Breast epithelium (tissue), 4 donors: ENCODE measurements at regions not wholly inside any gene's neighbourhood (a gene's known extent, or its start where the extent isn't known, plus 50 kb on each side); places are given as distances from the start of the nearest gene placed in this dataset.
"Not testable (repeated sequence)": the region's sequence is repeated elsewhere in the genome, so short reads cannot be mapped to it uniquely, and the experiment has no call there.

ENCODE experiments used
- DNase-seq, 2 donors: peaks; one replicate each; pipeline ENCODE4 v3.0.0-alpha.2; 2019; ENCODE audit warnings: low spot score in 2 of 2
- H3K27ac ChIP-seq, 2 donors: fragments of 200-600 bp; sonication (generic) in 1 of 2; one replicate each; pipeline ENCODE4 v1.5.1; 2016 to 2019; ENCODE audit warnings: mild to moderate bottlenecking in 1 of 2
- H3K27me3 ChIP-seq, 2 donors: fragments of 200-600 bp; sonication (generic) in 1 of 2; one replicate each; pipeline versions ENCODE4 v1.5.1 to v1.6.0; 2017 to 2019; ENCODE audit warnings: control low read depth in 1 of 2, mild to moderate bottlenecking in 1 of 2
- H3K36me3 ChIP-seq: fragments of 200-600 bp; one replicate; pipeline ENCODE4 v1.5.1; 2019
- H3K4me1 ChIP-seq, 2 donors: fragments of 200-600 bp; sonication (generic); one replicate each; pipeline ENCODE4 v1.5.1; 2016 to 2019; ENCODE audit warnings: control low read depth in 1 of 2
- H3K4me3 ChIP-seq, 3 donors: fragments of 200-600 bp; sonication (generic); 1 replicate in 2 of 3; 2 replicates in 1 of 3; pipeline ENCODE4 v1.5.1; 2016 to 2019; ENCODE audit warnings: mild to moderate bottlenecking in 3 of 3, moderate library complexity in 2 of 3
- H3K9me3 ChIP-seq, 2 donors: fragments of 200-600 bp; sonication (generic) in 1 of 2; one replicate each; pipeline ENCODE4 v1.5.1; 2016 to 2019; ENCODE audit warnings: control low read depth in 1 of 2
- POLR2A ChIP-seq: fragments of 450-650 bp; IDR thresholded peaks from one replicate; pipeline ENCODE4 v1.6.1; 2016; ENCODE audit warnings: antibody characterized with exemption, mild to moderate bottlenecking, moderate library complexity
- POLR2AphosphoS5 ChIP-seq, 3 donors: sonication (generic); formaldehyde crosslinking; IDR thresholded peaks; one replicate each; pipeline ENCODE4 v1.6.1; 2017; ENCODE audit warnings: antibody characterized with exemption in 3 of 3
- intact Hi-C: fragments of 100-400 bp; cut with DNase I; formaldehyde crosslinking; loops from one replicate; pipeline ENCODE4 v1.15.1; 2023; ENCODE audit warnings: low total_unique reads
- TF ChIP-seq, protein P1 (sequence below), 3 donors: fragments of 450-650 bp; IDR thresholded peaks; one replicate each; pipeline ENCODE4 v1.5.1; 2016 to 2017; ENCODE audit warnings: antibody characterized with exemption in 3 of 3, mild to moderate bottlenecking in 3 of 3, moderate library complexity in 3 of 3

DNA sequence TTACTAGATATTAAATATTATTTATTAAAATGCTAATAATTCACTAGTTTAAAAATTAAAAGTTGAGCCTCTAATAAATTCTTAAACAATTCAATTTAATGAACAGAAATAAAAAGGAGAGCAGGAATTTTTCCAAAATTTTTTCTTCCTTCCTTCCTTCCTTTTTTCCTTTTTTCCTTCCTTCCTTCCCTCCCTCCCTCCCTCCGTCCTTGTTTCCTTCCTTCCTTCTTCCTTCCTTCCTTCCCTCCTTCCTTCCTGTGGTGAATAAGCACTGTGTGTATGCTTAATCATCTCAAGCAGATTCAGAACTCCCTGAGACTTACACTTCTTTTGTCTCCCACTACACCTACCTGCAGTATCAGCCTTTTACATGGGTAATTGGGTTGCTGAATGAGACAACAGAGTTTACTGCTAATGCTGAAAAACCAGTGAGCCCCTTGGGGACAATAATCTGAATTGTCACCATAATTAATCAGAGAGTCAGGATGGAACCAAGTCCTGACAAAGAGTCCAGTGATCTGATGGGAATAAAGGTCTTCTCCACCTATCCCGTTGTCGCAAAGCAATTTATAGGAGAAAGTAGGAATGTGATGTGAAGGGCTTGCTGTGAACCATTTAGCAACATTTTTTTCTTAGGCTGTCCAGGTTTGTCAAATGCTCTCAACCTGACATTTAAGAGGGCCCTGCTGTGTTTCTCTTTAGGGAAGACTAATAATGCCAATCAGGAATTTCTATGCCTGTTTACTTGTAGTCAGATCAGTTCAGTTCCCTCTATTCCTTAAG, 58.1 kb upstream of the CEP295 start:
- Histone ChIP-seq H3K27ac (no peak overlapping the region), H3K36me3 (no peaks in the 10 kb centered on the region), H3K4me1 (no peaks in the 10 kb centered on the region), H3K4me3 (no peak overlapping the region), H3K27me3 (no peaks in the 10 kb centered on the region), H3K9me3 (no peaks in the 10 kb centered on the region)
- no peak for TF ChIP-seq POLR2AphosphoS5 (IDR thresholded peaks at IDR 0.05)
- TF ChIP-seq POLR2A, result no peak
- TF ChIP-seq, protein P1, sequence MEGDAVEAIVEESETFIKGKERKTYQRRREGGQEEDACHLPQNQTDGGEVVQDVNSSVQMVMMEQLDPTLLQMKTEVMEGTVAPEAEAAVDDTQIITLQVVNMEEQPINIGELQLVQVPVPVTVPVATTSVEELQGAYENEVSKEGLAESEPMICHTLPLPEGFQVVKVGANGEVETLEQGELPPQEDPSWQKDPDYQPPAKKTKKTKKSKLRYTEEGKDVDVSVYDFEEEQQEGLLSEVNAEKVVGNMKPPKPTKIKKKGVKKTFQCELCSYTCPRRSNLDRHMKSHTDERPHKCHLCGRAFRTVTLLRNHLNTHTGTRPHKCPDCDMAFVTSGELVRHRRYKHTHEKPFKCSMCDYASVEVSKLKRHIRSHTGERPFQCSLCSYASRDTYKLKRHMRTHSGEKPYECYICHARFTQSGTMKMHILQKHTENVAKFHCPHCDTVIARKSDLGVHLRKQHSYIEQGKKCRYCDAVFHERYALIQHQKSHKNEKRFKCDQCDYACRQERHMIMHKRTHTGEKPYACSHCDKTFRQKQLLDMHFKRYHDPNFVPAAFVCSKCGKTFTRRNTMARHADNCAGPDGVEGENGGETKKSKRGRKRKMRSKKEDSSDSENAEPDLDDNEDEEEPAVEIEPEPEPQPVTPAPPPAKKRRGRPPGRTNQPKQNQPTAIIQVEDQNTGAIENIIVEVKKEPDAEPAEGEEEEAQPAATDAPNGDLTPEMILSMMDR (IDR thresholded peaks at IDR 0.05), result no peak
- no peak for DNase-seq
- intact Hi-C loops, result no loop called here

DNA sequence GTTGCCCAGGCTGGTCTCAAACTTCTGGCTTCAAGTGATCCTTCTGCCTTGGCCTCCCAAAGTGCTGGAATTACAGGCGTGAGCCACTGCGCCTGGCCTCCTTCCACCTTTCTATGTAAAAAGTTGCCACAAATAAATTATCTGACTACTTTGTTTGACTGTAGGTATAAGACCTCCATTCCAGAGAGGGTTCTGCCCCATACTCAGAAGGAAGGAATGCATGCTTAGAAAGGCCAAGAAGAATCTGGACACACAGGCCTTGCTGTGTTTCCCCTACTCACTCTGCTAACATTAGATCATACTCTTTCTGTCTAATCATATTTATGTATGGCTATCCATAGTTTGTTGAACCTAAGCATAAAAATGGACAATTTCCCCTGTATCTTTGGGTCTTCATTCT, 53.0 kb upstream of the SMCO4 start:
- H3K36me3 ChIP-seq, H3K4me1 ChIP-seq, DNase-seq, H3K27me3 ChIP-seq, H3K9me3 ChIP-seq, H3K4me3 ChIP-seq, H3K27ac ChIP-seq: not testable (repeated sequence)
- intact Hi-C loops, result loop anchor here (5.0 kb wide), 1 partner anchor 1229 kb away; no protein-coding TSS in a partner anchor
